ENCODE measurements at regions not wholly inside any gene's neighbourhood (a gene's known extent, or its start where the extent isn't known, plus 50 kb on each side); places are given as distances from the start of the nearest gene placed in this dataset.

DNA sequence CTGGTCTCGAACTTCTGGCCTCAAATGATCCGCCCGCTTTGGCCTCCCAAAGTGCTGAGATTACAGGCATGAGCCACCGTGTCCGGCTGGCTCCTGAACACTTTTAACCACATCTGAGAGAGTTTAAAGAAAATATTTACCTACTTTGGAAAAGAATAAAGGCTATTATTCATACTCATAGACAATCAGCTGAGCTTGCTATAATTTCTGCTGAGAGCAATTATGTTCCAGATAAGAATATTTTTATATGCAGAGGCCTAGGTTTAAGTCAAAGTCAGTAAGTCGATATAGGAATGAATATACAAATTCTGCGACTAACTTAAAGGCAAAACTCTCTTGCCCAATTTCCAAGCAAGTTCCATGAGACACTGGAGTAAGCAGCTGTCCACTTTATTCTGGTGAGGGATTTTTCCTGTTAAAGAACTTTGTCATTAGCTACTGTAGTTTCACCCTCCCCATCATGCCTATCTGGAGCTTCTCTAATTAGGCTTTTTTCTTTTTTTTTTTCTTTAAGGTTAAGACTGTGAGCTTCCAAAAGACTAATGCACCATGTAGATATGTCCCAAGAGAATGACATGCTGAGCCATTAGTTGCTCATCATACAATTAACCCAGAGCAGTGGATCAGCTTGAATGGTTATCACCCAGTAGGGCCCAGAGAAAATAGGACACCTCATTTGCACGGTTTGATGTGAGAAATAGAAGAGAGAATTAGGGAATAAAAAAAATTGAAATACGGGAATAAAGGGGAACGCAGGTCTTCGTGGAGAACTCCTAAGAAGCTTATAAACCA is 260.1 kb downstream of the KCNE4 start:
- TF ChIP-seq GABPA (IDR thresholded peaks at IDR 0.05; ENCODE audit: low read depth) (no peak), SPI1 (IDR thresholded peaks at IDR 0.05; ENCODE audit: borderline replicate concordance, low read depth) (no peak)
- TF ChIP-seq, protein P1, sequence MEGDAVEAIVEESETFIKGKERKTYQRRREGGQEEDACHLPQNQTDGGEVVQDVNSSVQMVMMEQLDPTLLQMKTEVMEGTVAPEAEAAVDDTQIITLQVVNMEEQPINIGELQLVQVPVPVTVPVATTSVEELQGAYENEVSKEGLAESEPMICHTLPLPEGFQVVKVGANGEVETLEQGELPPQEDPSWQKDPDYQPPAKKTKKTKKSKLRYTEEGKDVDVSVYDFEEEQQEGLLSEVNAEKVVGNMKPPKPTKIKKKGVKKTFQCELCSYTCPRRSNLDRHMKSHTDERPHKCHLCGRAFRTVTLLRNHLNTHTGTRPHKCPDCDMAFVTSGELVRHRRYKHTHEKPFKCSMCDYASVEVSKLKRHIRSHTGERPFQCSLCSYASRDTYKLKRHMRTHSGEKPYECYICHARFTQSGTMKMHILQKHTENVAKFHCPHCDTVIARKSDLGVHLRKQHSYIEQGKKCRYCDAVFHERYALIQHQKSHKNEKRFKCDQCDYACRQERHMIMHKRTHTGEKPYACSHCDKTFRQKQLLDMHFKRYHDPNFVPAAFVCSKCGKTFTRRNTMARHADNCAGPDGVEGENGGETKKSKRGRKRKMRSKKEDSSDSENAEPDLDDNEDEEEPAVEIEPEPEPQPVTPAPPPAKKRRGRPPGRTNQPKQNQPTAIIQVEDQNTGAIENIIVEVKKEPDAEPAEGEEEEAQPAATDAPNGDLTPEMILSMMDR (IDR thresholded peaks at IDR 0.05; ENCODE audit: insufficient read depth, low read length) = no peak
- TF ChIP-seq, protein P2, sequence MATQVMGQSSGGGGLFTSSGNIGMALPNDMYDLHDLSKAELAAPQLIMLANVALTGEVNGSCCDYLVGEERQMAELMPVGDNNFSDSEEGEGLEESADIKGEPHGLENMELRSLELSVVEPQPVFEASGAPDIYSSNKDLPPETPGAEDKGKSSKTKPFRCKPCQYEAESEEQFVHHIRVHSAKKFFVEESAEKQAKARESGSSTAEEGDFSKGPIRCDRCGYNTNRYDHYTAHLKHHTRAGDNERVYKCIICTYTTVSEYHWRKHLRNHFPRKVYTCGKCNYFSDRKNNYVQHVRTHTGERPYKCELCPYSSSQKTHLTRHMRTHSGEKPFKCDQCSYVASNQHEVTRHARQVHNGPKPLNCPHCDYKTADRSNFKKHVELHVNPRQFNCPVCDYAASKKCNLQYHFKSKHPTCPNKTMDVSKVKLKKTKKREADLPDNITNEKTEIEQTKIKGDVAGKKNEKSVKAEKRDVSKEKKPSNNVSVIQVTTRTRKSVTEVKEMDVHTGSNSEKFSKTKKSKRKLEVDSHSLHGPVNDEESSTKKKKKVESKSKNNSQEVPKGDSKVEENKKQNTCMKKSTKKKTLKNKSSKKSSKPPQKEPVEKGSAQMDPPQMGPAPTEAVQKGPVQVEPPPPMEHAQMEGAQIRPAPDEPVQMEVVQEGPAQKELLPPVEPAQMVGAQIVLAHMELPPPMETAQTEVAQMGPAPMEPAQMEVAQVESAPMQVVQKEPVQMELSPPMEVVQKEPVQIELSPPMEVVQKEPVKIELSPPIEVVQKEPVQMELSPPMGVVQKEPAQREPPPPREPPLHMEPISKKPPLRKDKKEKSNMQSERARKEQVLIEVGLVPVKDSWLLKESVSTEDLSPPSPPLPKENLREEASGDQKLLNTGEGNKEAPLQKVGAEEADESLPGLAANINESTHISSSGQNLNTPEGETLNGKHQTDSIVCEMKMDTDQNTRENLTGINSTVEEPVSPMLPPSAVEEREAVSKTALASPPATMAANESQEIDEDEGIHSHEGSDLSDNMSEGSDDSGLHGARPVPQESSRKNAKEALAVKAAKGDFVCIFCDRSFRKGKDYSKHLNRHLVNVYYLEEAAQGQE (IDR thresholded peaks at IDR 0.05; ENCODE audit: insufficient replicate concordance, low read depth) = no peak
